PC-9 (cell line): ENCODE measurements at regions not wholly inside any gene's neighbourhood (a gene's known extent, or its start where the extent isn't known, plus 50 kb on each side); places are given as distances from the start of the nearest gene placed in this dataset.

Experiments used
- BruUV-seq: library from RNA; stranded (reverse); fragments of 400-500 nt; replicated peaks from 2 replicates; lab custom pipeline; 2021; lab: Mats Ljungman, UMichigan
- CTCF ChIA-PET: fragments of 300-600 bp; sonication (Branson Sonifier 250); formaldehyde crosslinking; loops from one replicate; lab custom pipeline; 2022; ENCODE audit warnings: antibody characterized with exemption; lab: Charles Lee
- POLR2A ChIA-PET: fragments of 300-600 bp; sonication (Branson Sonifier 250); formaldehyde crosslinking; loops from one replicate; lab custom pipeline; 2022; ENCODE audit warnings: antibody characterized with exemption; ENCODE audit not compliant: unreplicated experiment; lab: Charles Lee
- DNase-seq, 2 experiments: peaks; one replicate each; pipeline versions ENCODE4 v3.0.0 to v3.0.0-alpha.2; 2015 to 2022; ENCODE audit warnings: mixed read lengths in 1 of 2
- H2AFZ ChIP-seq: fragments of 200-600 bp; sonication (generic); 2 replicates; pipeline ENCODE4 v1.8.1; 2017; ENCODE audit warnings: antibody characterized with exemption
- H3F3A ChIP-seq: fragments of 200-600 bp; sonication (generic); 2 replicates; pipeline ENCODE4 v1.8.1; 2017; ENCODE audit warnings: antibody characterized with exemption, mild to moderate bottlenecking, low read depth; ENCODE audit not compliant: insufficient read depth
- H3K27ac ChIP-seq: fragments of 200-600 bp; sonication (generic); 2 replicates; pipeline ENCODE4 v1.6.1; 2016; ENCODE audit warnings: mixed run types
- H3K27me3 ChIP-seq: fragments of 200-600 bp; sonication (generic); 2 replicates; pipeline ENCODE4 v1.6.1; 2016; ENCODE audit warnings: low read depth, mixed run types; ENCODE audit not compliant: insufficient read depth
- H3K36me3 ChIP-seq: fragments of 200-600 bp; sonication (generic); 2 replicates; pipeline ENCODE4 v1.6.1; 2016; ENCODE audit warnings: low read depth, mixed run types
- H3K4me1 ChIP-seq: fragments of 200-600 bp; sonication (generic); replicated peaks from 2 replicates; pipeline ENCODE4 v1.6.1; 2016; ENCODE audit warnings: mixed run types; ENCODE audit not compliant: insufficient read depth
- H3K4me2 ChIP-seq: fragments of 200-600 bp; sonication (generic); 2 replicates; pipeline ENCODE4 v1.6.1; 2017; ENCODE audit warnings: mixed run types
- H3K4me3 ChIP-seq: fragments of 200-600 bp; sonication (generic); 2 replicates; pipeline ENCODE4 v1.6.1; 2016; ENCODE audit warnings: mixed run types
- H3K79me2 ChIP-seq: fragments of 200-600 bp; sonication (generic); 2 replicates; pipeline ENCODE4 v1.6.1; 2017; ENCODE audit warnings: low read depth, mixed run types
- H3K9me2 ChIP-seq: fragments of 200-600 bp; sonication (generic); 2 replicates; pipeline ENCODE4 v1.8.1; 2017; ENCODE audit warnings: mild to moderate bottlenecking; ENCODE audit not compliant: insufficient read depth
- H3K9me3 ChIP-seq: fragments of 200-600 bp; sonication (generic); 2 replicates; pipeline ENCODE4 v1.8.1; 2016; ENCODE audit warnings: low read depth; ENCODE audit not compliant: insufficient read depth
- H4K20me1 ChIP-seq: fragments of 200-600 bp; sonication (generic); 2 replicates; pipeline ENCODE4 v1.8.1; 2017; ENCODE audit not compliant: insufficient read depth
- CTCF ChIP-seq: fragments of 200-600 bp; sonication (generic); conservative IDR thresholded peaks from 2 replicates; pipeline ENCODE4 v1.6.1; 2017; ENCODE audit warnings: mixed run types, antibody characterized with exemption, mild to moderate bottlenecking, moderate library complexity
- EZH2 ChIP-seq: fragments of 200-600 bp; sonication (generic); IDR thresholded peaks from 2 replicates; pipeline ENCODE4 v1.8.0; 2017; ENCODE audit warnings: antibody characterized with exemption, low read depth
- intact Hi-C: fragments of 100-400 bp; cut with micrococcal nuclease; formaldehyde crosslinking; loops from one replicate; pipeline ENCODE4 v1.10.0; 2022; ENCODE audit not compliant: unreplicated experiment

- no peaks in the 10 kb centered on the region for H3K36me3 ChIP-seq
- intact Hi-C loops, result no loop called here
- no peak overlapping the region for H2AFZ ChIP-seq
- no peaks in the 10 kb centered on the region for H3K79me2 ChIP-seq
- H3K4me3 ChIP-seq, result no peak overlapping the region
- no peaks in the 10 kb centered on the region for H4K20me1 ChIP-seq
- POLR2A ChIA-PET, result no interaction called here
- H3K4me2 ChIP-seq, result no peak overlapping the region
- DNase-seq, result no peak
- no peaks in the 10 kb centered on the region for H3F3A ChIP-seq
- H3K27ac ChIP-seq, result no peak overlapping the region
- peaks cover 97% of the 10 kb centered on the region for H3K27me3 ChIP-seq
- BruUV-seq, result no TSS peak
- CTCF ChIA-PET, result no interaction called here
- TF ChIP-seq CTCF, result no peak
- TF ChIP-seq EZH2, result no peak
- H3K4me1 ChIP-seq, result no peaks in the 10 kb centered on the region
- H3K9me2 ChIP-seq, result no peaks in the 10 kb centered on the region
- H3K9me3 ChIP-seq, result no peaks in the 10 kb centered on the region
These were observed 121.8 kb upstream of the C1orf174 start for GRCh38 chr1:4021974-4022268.

DNA sequence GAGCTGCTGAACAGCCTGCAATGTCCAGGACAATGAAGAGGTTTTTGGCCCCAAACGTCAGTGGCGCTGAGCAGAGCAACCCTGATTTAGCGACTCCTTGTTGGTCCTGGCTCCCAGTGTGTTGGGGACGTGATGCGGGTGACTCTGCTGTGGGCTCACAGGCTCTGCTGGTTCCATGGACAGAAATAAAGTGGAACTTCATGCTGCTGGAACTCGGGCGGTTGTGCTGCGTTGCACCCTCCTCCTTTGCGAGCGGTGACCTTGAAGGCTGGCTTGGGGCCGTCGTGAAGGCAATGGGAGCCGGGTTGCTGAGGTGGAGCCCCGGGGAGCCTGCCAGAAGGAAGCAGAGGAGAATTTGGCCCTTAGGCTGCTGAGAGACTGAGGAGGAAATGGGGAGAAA, 122.6 kb upstream of the C1orf174 start:
- BruUV-seq, result no TSS peak
- CTCF ChIA-PET, result no interaction called here
- POLR2A ChIA-PET, result no interaction called here
- intact Hi-C loops, result no loop called here
- H3K79me2 ChIP-seq, result no peaks in the 10 kb centered on the region
- no peak for DNase-seq
- H3K9me2 ChIP-seq, result no peaks in the 10 kb centered on the region
- no peaks in the 10 kb centered on the region for H4K20me1 ChIP-seq
- H3K27ac ChIP-seq, result no peak overlapping the region
- H3K4me1 ChIP-seq, result no peaks in the 10 kb centered on the region
- H3K9me3 ChIP-seq, result no peaks in the 10 kb centered on the region
- H2AFZ ChIP-seq, result no peak overlapping the region
- peaks cover 98% of the 10 kb centered on the region for H3K27me3 ChIP-seq
- no peak overlapping the region for H3K4me3 ChIP-seq
- H3K4me2 ChIP-seq, result no peak overlapping the region
- H3F3A ChIP-seq, result no peaks in the 10 kb centered on the region
- H3K36me3 ChIP-seq, result no peaks in the 10 kb centered on the region
- TF ChIP-seq CTCF (no peak), EZH2 (no peak)

- intact Hi-C loops, result no loop called here
- Histone ChIP-seq H3K4me3 (no peak overlapping the region), H3K4me2 (no peak overlapping the region), H3K4me1 (no peaks in the 10 kb centered on the region), H3K9me3 (no peaks in the 10 kb centered on the region), H3K27ac (no peak overlapping the region), H3K9me2 (no peaks in the 10 kb centered on the region), H4K20me1 (no peaks in the 10 kb centered on the region), H3K27me3 (peaks cover 98% of the 10 kb centered on the region), H3K79me2 (no peaks in the 10 kb centered on the region), H3F3A (no peaks in the 10 kb centered on the region), H2AFZ (no peak overlapping the region), H3K36me3 (no peaks in the 10 kb centered on the region)
- no peak for TF ChIP-seq CTCF
- TF ChIP-seq EZH2, result no peak
- no peak for DNase-seq
- BruUV-seq, result no TSS peak
- ChIA-PET POLR2A (no interaction called here), CTCF (no interaction called here)
These were observed 123.6 kb upstream of the C1orf174 start for GRCh38 chr1:4023678-4024077.
